ENCODE measurements at regions not wholly inside any gene's neighbourhood (a gene's known extent, or its start where the extent isn't known, plus 50 kb on each side); places are given as distances from the start of the nearest gene placed in this dataset.

- ChIA-PET CTCF (no interaction called here), POLR2A (no interaction called here)
- Histone ChIP-seq H3K4me3 (ENCODE audit: low read depth, low read length) (no peak overlapping the region), H3K36me3 (ENCODE audit: control insufficient read depth, insufficient read depth, low read length) (no peaks in the 10 kb centered on the region), H3K27me3 (replicated peaks; ENCODE audit: control insufficient read depth, insufficient read depth, low read length) (no peaks in the 10 kb centered on the region), H3K4me1 (no peaks in the 10 kb centered on the region), H3K9me3 (no peaks in the 10 kb centered on the region)
- H3K9me3 Mint-ChIP-seq (ENCODE audit: unreplicated experiment), result no peaks in the 10 kb centered on the region
- no peak for DNase-seq
- no peak overlapping the region for H3K27ac Mint-ChIP-seq (ENCODE audit: unreplicated experiment)
- no peaks in the 10 kb centered on the region for H3K4me1 Mint-ChIP-seq (ENCODE audit: low read depth, unreplicated experiment)
- H3K36me3 Mint-ChIP-seq (ENCODE audit: insufficient read depth, unreplicated experiment), result no peaks in the 10 kb centered on the region
- BruUV-seq (replicated peaks), result no TSS peak
- intact Hi-C loops (cut with micrococcal nuclease; ENCODE audit: unreplicated experiment), result no loop called here
- no peak overlapping the region for H3K4me3 Mint-ChIP-seq (ENCODE audit: unreplicated experiment)
- no peak for TF ChIP-seq CTCF (IDR thresholded peaks at IDR 0.05; ENCODE audit: insufficient read depth in 1 of 2, low read depth in 1 of 2, low read length in 1 of 2, severe bottlenecking in 1 of 2, unreplicated experiment in 1 of 2)
- peaks cover 7% of the 10 kb centered on the region for H3K27me3 Mint-ChIP-seq (ENCODE audit: insufficient read depth, unreplicated experiment)
These were observed 90.7 kb upstream of the DUSP10 start for GRCh38 chr1:221832617-221833016.

- Histone ChIP-seq H3K27me3 (replicated peaks; ENCODE audit: control insufficient read depth, insufficient read depth, low read length) (no peaks in the 10 kb centered on the region), H3K9me3 (no peaks in the 10 kb centered on the region), H3K36me3 (ENCODE audit: control insufficient read depth, insufficient read depth, low read length) (no peaks in the 10 kb centered on the region), H3K4me1 (no peaks in the 10 kb centered on the region), H3K4me3 (ENCODE audit: low read depth, low read length) (no peak overlapping the region)
- Mint-ChIP-seq H3K4me3 (ENCODE audit: unreplicated experiment) (no peak overlapping the region), H3K27me3 (ENCODE audit: insufficient read depth, unreplicated experiment) (peaks cover 7% of the 10 kb centered on the region), H3K4me1 (ENCODE audit: low read depth, unreplicated experiment) (no peaks in the 10 kb centered on the region), H3K27ac (ENCODE audit: unreplicated experiment) (no peak overlapping the region), H3K9me3 (ENCODE audit: unreplicated experiment) (no peaks in the 10 kb centered on the region), H3K36me3 (ENCODE audit: insufficient read depth, unreplicated experiment) (no peaks in the 10 kb centered on the region)
- intact Hi-C loops (cut with micrococcal nuclease; ENCODE audit: unreplicated experiment), result no loop called here
- DNase-seq, result no peak
- ChIA-PET CTCF (no interaction called here), POLR2A (no interaction called here)
- no TSS peak for BruUV-seq (replicated peaks)
- TF ChIP-seq CTCF (IDR thresholded peaks at IDR 0.05; ENCODE audit: insufficient read depth in 1 of 2, low read depth in 1 of 2, low read length in 1 of 2, severe bottlenecking in 1 of 2, unreplicated experiment in 1 of 2), result no peak
These were observed 90.3 kb upstream of the DUSP10 start for GRCh38 chr1:221832151-221832550.

DNA sequence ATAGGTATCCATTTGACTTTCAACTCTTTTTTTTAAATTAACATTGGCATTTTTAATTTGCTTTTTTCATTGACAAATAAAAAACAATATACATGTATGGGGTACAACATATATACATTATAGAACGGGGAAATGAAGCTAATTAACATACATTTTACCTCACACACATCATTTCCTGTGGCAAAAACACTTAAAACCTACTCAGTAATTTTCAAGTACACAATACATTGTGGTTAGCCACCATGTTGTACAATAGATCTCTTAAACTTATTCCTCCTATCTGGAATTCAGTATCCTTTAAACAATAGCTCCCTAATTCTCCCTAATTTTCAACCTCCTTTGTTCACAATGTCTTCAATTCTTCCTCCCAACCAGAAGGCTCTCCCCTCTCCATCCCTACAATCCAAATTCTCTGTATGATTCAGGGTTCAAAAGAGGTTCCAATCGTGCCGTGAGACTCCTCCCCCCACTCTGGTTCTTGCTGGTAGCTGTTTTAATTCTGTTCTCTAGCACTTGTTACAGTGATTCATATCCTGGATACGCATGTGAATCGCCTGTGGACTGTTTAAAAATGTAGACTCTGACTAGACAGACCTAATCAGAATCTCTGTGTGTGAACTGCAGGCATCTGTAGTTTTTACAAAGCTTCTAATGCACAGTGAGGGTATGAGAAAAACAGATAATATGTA, 87.6 kb upstream of the DUSP10 start:
- CTCF ChIA-PET, result no interaction called here
- peaks cover 10% of the 10 kb centered on the region for H3K27me3 Mint-ChIP-seq (ENCODE audit: insufficient read depth, unreplicated experiment)
- peaks cover 7% of the 10 kb centered on the region for H3K9me3 Mint-ChIP-seq (ENCODE audit: unreplicated experiment)
- H3K36me3 ChIP-seq (ENCODE audit: control insufficient read depth, insufficient read depth, low read length), result no peaks in the 10 kb centered on the region
- POLR2A ChIA-PET, result no interaction called here
- no peaks in the 10 kb centered on the region for H3K36me3 Mint-ChIP-seq (ENCODE audit: insufficient read depth, unreplicated experiment)
- no peaks in the 10 kb centered on the region for H3K9me3 ChIP-seq
- no peak for DNase-seq
- no TSS peak for BruUV-seq (replicated peaks)
- no peak overlapping the region for H3K4me3 ChIP-seq (ENCODE audit: low read depth, low read length)
- intact Hi-C loops (cut with micrococcal nuclease; ENCODE audit: unreplicated experiment), result no loop called here
- TF ChIP-seq CTCF (IDR thresholded peaks at IDR 0.05; ENCODE audit: insufficient read depth in 1 of 2, low read depth in 1 of 2, low read length in 1 of 2, severe bottlenecking in 1 of 2, unreplicated experiment in 1 of 2), result no peak
- no peaks in the 10 kb centered on the region for H3K4me1 Mint-ChIP-seq (ENCODE audit: low read depth, unreplicated experiment)
- no peak overlapping the region for H3K4me3 Mint-ChIP-seq (ENCODE audit: unreplicated experiment)
- no peaks in the 10 kb centered on the region for H3K4me1 ChIP-seq
- H3K27me3 ChIP-seq (replicated peaks; ENCODE audit: control insufficient read depth, insufficient read depth, low read length), result no peaks in the 10 kb centered on the region
- no peak overlapping the region for H3K27ac Mint-ChIP-seq (ENCODE audit: unreplicated experiment)

All from Caco-2 (cell line).